OCI-LY7 (cell line): ENCODE measurements at regions not wholly inside any gene's neighbourhood (a gene's known extent, or its start where the extent isn't known, plus 50 kb on each side); places are given as distances from the start of the nearest gene placed in this dataset.

ENCODE experiments used
- BruUV-seq: library from RNA; stranded (reverse); fragments of 400-500 nt; replicated peaks from 2 replicates; lab custom pipeline; 2021; lab: Mats Ljungman, UMichigan
- CTCF ChIA-PET: fragments of 300-600 bp; sonication (Branson Sonifier 250); formaldehyde crosslinking; loops from one replicate; lab custom pipeline; 2022; ENCODE audit warnings: antibody characterized with exemption; ENCODE audit not compliant: unreplicated experiment; lab: Charles Lee
- POLR2A ChIA-PET: fragments of 300-600 bp; sonication (Branson Sonifier 250); formaldehyde crosslinking; loops from one replicate; lab custom pipeline; 2022; ENCODE audit warnings: antibody characterized with exemption; lab: Charles Lee
- DNase-seq: peaks from one replicate; pipeline ENCODE4 v3.0.0-alpha.2; 2015; ENCODE audit warnings: low spot score
- H2AFZ ChIP-seq: fragments of 200-600 bp; sonication (generic), shearing (Covaris generic); 2 replicates; pipeline ENCODE4 v1.6.1; 2014; ENCODE audit warnings: mild to moderate bottlenecking, antibody characterized with exemption, low read length, moderate library complexity
- H3K27ac ChIP-seq: fragments of 200-600 bp; sonication (generic); 2 replicates; pipeline ENCODE4 v1.5.1; 2014; ENCODE audit warnings: mixed run types, low read depth, mild to moderate bottlenecking, moderate library complexity, low read length, inconsistent platforms; ENCODE audit not compliant: poor library complexity, severe bottlenecking
- H3K36me3 ChIP-seq: fragments of 200-600 bp; sonication (generic); 2 replicates; pipeline ENCODE4 v1.6.1; 2014; ENCODE audit warnings: mild to moderate bottlenecking, antibody characterized with exemption, low read length, moderate library complexity, mixed read lengths; ENCODE audit not compliant: insufficient read depth
- H3K4me1 ChIP-seq: fragments of 200-600 bp; sonication (generic); 2 replicates; pipeline ENCODE4 v1.5.1; 2014; ENCODE audit warnings: mild to moderate bottlenecking, low read length; ENCODE audit not compliant: insufficient read depth, poor library complexity, severe bottlenecking
- H3K4me2 ChIP-seq: fragments of 200-600 bp; sonication (generic); 2 replicates; pipeline ENCODE4 v1.6.1; 2014; ENCODE audit warnings: mild to moderate bottlenecking, low read length
- H3K4me3 ChIP-seq: fragments of 200-600 bp; sonication (generic); 2 replicates; pipeline ENCODE4 v1.5.1; 2014; ENCODE audit warnings: mild to moderate bottlenecking, low read depth, low read length; ENCODE audit not compliant: poor library complexity, severe bottlenecking
- H3K79me2 ChIP-seq: fragments of 200-600 bp; sonication (generic); 2 replicates; pipeline ENCODE4 v1.6.1; 2016; ENCODE audit warnings: low read depth, mild to moderate bottlenecking, low read length, moderate library complexity, mixed read lengths; ENCODE audit not compliant: insufficient read depth
- H3K9me2 ChIP-seq: fragments of 200-600 bp; sonication (generic); 2 replicates; pipeline ENCODE4 v1.6.1; 2016; ENCODE audit warnings: mild to moderate bottlenecking, low read length, mixed read lengths; ENCODE audit not compliant: insufficient read depth
- H3K9me3 ChIP-seq: fragments of 200-600 bp; sonication (generic); 2 replicates; pipeline ENCODE4 v1.6.1; 2014; ENCODE audit warnings: mild to moderate bottlenecking, mixed run types, low read length, mixed read lengths
- H4K20me1 ChIP-seq: fragments of 200-600 bp; sonication (generic); 2 replicates; pipeline ENCODE4 v1.6.1; 2014; ENCODE audit warnings: mild to moderate bottlenecking, antibody characterized with exemption, low read length, moderate library complexity, mixed read lengths; ENCODE audit not compliant: insufficient read depth
- EZH2phosphoT487 ChIP-seq: fragments of 200-600 bp; sonication (generic); IDR thresholded peaks from 2 replicates; pipeline ENCODE4 v1.6.1; 2018; ENCODE audit warnings: low read depth, borderline replicate concordance, mild to moderate bottlenecking, mixed run types, antibody characterized with exemption, low read length, moderate library complexity, mixed read lengths
- intact Hi-C: fragments of 100-400 bp; cut with micrococcal nuclease; formaldehyde crosslinking; loops from one replicate; pipeline ENCODE4 v1.10.0; 2022; ENCODE audit not compliant: unreplicated experiment
- TF ChIP-seq, protein P1 (sequence below): fragments of 200-600 bp; sonication (generic); conservative IDR thresholded peaks from 2 replicates; pipeline ENCODE4 v1.5.1; 2014; ENCODE audit warnings: mild to moderate bottlenecking, antibody characterized with exemption, low read length, moderate library complexity, mixed read lengths

DNA sequence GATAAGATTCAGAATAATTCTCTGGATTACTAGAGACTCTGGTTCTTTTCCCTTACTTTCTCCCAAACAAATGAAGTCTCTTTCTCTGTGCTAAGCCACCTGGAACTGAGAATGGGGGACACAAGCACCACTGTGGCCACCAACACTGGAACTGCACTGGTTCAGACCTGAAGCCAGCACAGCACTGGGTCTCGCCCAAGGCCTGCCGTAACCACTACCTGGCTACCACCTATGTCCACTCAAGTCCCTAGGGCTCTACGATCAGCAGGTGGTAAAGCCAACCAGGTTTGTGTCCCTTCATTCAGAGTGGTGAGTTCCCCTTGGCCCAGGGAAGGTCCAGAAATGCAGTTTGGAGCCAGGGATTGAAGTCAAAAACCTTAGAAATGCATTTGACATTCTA is 626.2 kb downstream of the DIAPH3 start:
- intact Hi-C loops, result no loop called here

DNA sequence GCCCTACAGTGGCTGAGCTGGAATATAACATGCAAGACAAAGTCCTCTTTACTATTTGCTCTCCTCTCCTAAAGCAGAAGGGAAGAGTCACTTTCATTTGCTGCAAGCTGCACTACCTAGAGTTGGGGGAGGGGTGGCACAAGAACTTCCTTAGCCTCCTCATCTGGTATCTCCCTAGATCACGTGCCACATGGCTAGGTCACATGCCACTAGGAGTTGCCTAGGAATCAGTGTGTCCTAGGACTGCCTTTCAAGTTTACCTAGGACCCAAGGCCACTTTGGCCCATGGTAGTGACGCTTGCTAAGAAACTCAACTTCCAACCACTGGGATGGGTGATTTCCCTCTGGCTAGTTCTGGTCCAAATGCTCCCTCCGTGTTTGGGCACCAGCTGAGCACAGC is 625.2 kb downstream of the DIAPH3 start:
- H3K4me1 ChIP-seq, result no peaks in the 10 kb centered on the region
- no peak overlapping the region for H3K4me3 ChIP-seq
- H3K36me3 ChIP-seq, result no peaks in the 10 kb centered on the region
- TF ChIP-seq, protein P1, sequence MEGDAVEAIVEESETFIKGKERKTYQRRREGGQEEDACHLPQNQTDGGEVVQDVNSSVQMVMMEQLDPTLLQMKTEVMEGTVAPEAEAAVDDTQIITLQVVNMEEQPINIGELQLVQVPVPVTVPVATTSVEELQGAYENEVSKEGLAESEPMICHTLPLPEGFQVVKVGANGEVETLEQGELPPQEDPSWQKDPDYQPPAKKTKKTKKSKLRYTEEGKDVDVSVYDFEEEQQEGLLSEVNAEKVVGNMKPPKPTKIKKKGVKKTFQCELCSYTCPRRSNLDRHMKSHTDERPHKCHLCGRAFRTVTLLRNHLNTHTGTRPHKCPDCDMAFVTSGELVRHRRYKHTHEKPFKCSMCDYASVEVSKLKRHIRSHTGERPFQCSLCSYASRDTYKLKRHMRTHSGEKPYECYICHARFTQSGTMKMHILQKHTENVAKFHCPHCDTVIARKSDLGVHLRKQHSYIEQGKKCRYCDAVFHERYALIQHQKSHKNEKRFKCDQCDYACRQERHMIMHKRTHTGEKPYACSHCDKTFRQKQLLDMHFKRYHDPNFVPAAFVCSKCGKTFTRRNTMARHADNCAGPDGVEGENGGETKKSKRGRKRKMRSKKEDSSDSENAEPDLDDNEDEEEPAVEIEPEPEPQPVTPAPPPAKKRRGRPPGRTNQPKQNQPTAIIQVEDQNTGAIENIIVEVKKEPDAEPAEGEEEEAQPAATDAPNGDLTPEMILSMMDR, result no peak
- no peak for TF ChIP-seq EZH2phosphoT487
- H3K9me2 ChIP-seq, result no peaks in the 10 kb centered on the region
- intact Hi-C loops, result no loop called here
- no peak overlapping the region for H3K27ac ChIP-seq
- H3K79me2 ChIP-seq, result no peaks in the 10 kb centered on the region
- no TSS peak for BruUV-seq
- H3K9me3 ChIP-seq, result no peaks in the 10 kb centered on the region
- no peak overlapping the region for H3K4me2 ChIP-seq
- no peaks in the 10 kb centered on the region for H4K20me1 ChIP-seq
- no peak overlapping the region for H2AFZ ChIP-seq
- ChIA-PET CTCF (no interaction called here), POLR2A (no interaction called here)
- no peak for DNase-seq

More for the DNA sequence above, 626.2 kb downstream of the DIAPH3 start:
- no peak overlapping the region for H3K4me2 ChIP-seq
- H3K4me3 ChIP-seq, result no peak overlapping the region
- ChIA-PET CTCF (no interaction called here), POLR2A (no interaction called here)
- no peaks in the 10 kb centered on the region for H3K9me2 ChIP-seq
- TF ChIP-seq, protein P1, result no peak
- TF ChIP-seq EZH2phosphoT487, result no peak
- no TSS peak for BruUV-seq
- no peak for DNase-seq
- no peak overlapping the region for H3K27ac ChIP-seq
- no peaks in the 10 kb centered on the region for H3K36me3 ChIP-seq
- no peaks in the 10 kb centered on the region for H4K20me1 ChIP-seq
- H3K79me2 ChIP-seq, result no peaks in the 10 kb centered on the region
- H3K9me3 ChIP-seq, result no peaks in the 10 kb centered on the region
- no peak overlapping the region for H2AFZ ChIP-seq
- no peaks in the 10 kb centered on the region for H3K4me1 ChIP-seq

DNA sequence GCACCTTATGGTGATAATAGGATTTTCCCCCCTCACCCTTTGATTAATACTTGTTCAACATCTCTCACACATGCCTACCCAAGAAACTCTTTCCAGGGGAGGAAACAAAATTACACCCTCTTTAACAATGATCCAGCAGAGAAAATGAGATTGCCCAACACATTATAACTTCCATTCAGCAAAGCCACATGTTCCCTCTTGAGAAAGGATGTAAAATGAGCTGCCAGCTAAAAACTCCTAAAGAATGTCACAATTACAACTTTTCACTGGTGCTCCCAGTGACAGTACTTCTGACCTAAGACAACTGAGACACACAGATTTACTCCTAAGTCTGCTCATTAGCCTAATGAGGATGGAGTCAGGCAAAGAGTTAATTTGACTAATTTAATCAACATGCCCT is 621.4 kb downstream of the DIAPH3 start:
- no peaks in the 10 kb centered on the region for H3K79me2 ChIP-seq
- no peaks in the 10 kb centered on the region for H3K9me2 ChIP-seq
- ChIA-PET CTCF (no interaction called here), POLR2A (interaction anchor here (1.2 kb wide), 1 partner anchor 60 kb away, joined by 4 read pairs; no protein-coding TSS in a partner anchor)
- H3K4me3 ChIP-seq, result no peak overlapping the region
- no peaks in the 10 kb centered on the region for H3K9me3 ChIP-seq
- TF ChIP-seq EZH2phosphoT487, result no peak
- TF ChIP-seq, protein P1, result no peak
- no peaks in the 10 kb centered on the region for H3K36me3 ChIP-seq
- DNase-seq, result no peak
- BruUV-seq, result no TSS peak
- intact Hi-C loops, result no loop called here
- H3K4me1 ChIP-seq, result no peaks in the 10 kb centered on the region
- no peaks in the 10 kb centered on the region for H4K20me1 ChIP-seq
- no peak overlapping the region for H2AFZ ChIP-seq
- H3K4me2 ChIP-seq, result no peak overlapping the region
- no peak overlapping the region for H3K27ac ChIP-seq
